ENCODE measurements at regions not wholly inside any gene's neighbourhood (a gene's known extent, or its start where the extent isn't known, plus 50 kb on each side); places are given as distances from the start of the nearest gene placed in this dataset.

DNA sequence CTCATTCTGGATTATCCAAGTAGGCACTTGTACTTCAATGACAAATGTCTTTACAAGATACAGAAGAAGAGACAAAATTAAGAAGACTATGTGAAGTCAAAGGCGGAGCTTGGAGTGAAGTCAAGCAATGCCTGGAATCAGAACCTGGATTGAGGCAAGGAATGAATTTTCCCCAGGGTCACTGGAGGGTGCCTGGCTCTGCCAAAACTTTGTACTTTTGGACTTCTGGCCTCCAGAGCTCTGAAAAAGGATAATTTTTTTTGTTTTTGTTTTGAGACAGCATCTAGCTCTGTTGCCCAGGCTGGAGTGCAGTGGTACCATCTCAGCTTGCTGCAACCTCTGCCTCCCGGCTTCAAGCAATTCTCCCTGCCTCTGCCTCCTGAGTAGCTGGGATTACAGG, 119.3 kb upstream of the AGBL1 start:
- TF ChIP-seq, protein P1, sequence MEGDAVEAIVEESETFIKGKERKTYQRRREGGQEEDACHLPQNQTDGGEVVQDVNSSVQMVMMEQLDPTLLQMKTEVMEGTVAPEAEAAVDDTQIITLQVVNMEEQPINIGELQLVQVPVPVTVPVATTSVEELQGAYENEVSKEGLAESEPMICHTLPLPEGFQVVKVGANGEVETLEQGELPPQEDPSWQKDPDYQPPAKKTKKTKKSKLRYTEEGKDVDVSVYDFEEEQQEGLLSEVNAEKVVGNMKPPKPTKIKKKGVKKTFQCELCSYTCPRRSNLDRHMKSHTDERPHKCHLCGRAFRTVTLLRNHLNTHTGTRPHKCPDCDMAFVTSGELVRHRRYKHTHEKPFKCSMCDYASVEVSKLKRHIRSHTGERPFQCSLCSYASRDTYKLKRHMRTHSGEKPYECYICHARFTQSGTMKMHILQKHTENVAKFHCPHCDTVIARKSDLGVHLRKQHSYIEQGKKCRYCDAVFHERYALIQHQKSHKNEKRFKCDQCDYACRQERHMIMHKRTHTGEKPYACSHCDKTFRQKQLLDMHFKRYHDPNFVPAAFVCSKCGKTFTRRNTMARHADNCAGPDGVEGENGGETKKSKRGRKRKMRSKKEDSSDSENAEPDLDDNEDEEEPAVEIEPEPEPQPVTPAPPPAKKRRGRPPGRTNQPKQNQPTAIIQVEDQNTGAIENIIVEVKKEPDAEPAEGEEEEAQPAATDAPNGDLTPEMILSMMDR (IDR thresholded peaks at IDR 0.05), result no peak
- no peak for TF ChIP-seq POLR2A (IDR thresholded peaks at IDR 0.05)

All from right lobe of liver (tissue), 4 donors.